Limb (tissue), 2 donors: ENCODE measurements at regions not wholly inside any gene's neighbourhood (a gene's known extent, or its start where the extent isn't known, plus 50 kb on each side); places are given as distances from the start of the nearest gene placed in this dataset.
A peak's percentile ranks its signal among the peaks of the same experiment; 100 is the strongest.
"Not testable (repeated sequence)": the region's sequence is repeated elsewhere in the genome, so short reads cannot be mapped to it uniquely, and the experiment has no call there.

Source experiments
- DNase-seq, 2 donors: peaks; one replicate each; pipeline ENCODE4 v3.0.0-alpha.2; 2016; ENCODE audit errors: extremely low spot score in 2 of 2

- DNase-seq, result no peak
Observed at GRCh38 chr12:33192226-33192625, 247.4 kb downstream of the SYT10 start.

- DNase-seq, result no peak
Observed at GRCh38 chr12:33187409-33187808, 252.2 kb downstream of the SYT10 start.

- no peak for DNase-seq
Observed at GRCh38 chr12:33184161-33184560, 255.5 kb downstream of the SYT10 start.

- no peak for DNase-seq
Observed at GRCh38 chr12:33182485-33182884, 257.1 kb downstream of the SYT10 start.

- no peak for DNase-seq
Observed at GRCh38 chr12:33180918-33181317, 258.7 kb downstream of the SYT10 start.

GRCh38 chr12:33166260-33166659 is 269.7 kb upstream of the PKP2 start:
- DNase-seq, result not testable (repeated sequence)

- DNase-seq, result peak in 1 of 2 donors; percentile 0
Observed at GRCh38 chr12:33156042-33156441, 259.5 kb upstream of the PKP2 start.

GRCh38 chr12:33147292-33147691 is 250.7 kb upstream of the PKP2 start:
- not testable (repeated sequence) for DNase-seq

GRCh38 chr12:33129500-33129899 is 232.9 kb upstream of the PKP2 start:
- DNase-seq, result no peak

- peak in 1 of 2 donors; percentile 0 for DNase-seq
Observed at GRCh38 chr12:33125755-33126154, 229.2 kb upstream of the PKP2 start.

GRCh38 chr12:33116284-33116683 is 219.7 kb upstream of the PKP2 start:
- DNase-seq, result no peak

GRCh38 chr12:33115716-33116115 is 219.1 kb upstream of the PKP2 start:
- DNase-seq, result no peak

GRCh38 chr12:33111850-33112249 is 215.3 kb upstream of the PKP2 start:
- no peak for DNase-seq

- DNase-seq, result not testable (repeated sequence)
Observed at GRCh38 chr12:33107827-33108226, 211.2 kb upstream of the PKP2 start.

- no peak for DNase-seq
Observed at GRCh38 chr12:33093534-33093933, 197.0 kb upstream of the PKP2 start.

GRCh38 chr12:33087876-33088275 is 191.3 kb upstream of the PKP2 start:
- DNase-seq, result not testable (repeated sequence)

GRCh38 chr12:33076401-33076800 is 179.8 kb upstream of the PKP2 start:
- DNase-seq, result not testable (repeated sequence)

- not testable (repeated sequence) for DNase-seq
Observed at GRCh38 chr12:33075130-33075766, 178.7 kb upstream of the PKP2 start.

GRCh38 chr12:33061844-33062243 is 165.3 kb upstream of the PKP2 start:
- DNase-seq, result no peak

GRCh38 chr12:33054371-33054770 is 157.8 kb upstream of the PKP2 start:
- DNase-seq, result no peak

GRCh38 chr12:33052141-33053051 is 155.8 kb upstream of the PKP2 start:
- peak in 1 of 2 donors; percentile 29 for DNase-seq

GRCh38 chr12:33047666-33048065 is 151.1 kb upstream of the PKP2 start:
- no peak for DNase-seq

- no peak for DNase-seq
Observed at GRCh38 chr12:33044447-33044846, 147.9 kb upstream of the PKP2 start.
